Neural progenitor cell (in vitro differentiated cells): ENCODE measurements at regions not wholly inside any gene's neighbourhood (a gene's known extent, or its start where the extent isn't known, plus 50 kb on each side); places are given as distances from the start of the nearest gene placed in this dataset.

Source experiments
- EZH2 ChIP-seq: fragments of 200-600 bp; sonication (generic); IDR thresholded peaks from 2 replicates; pipeline ENCODE4 v1.6.1; 2017; ENCODE audit warnings: antibody characterized with exemption, mild to moderate bottlenecking, moderate library complexity
- EZH2phosphoT487 ChIP-seq: fragments of 200-600 bp; sonication (generic); IDR thresholded peaks from 2 replicates; pipeline ENCODE4 v1.6.1; 2017; ENCODE audit warnings: antibody characterized with exemption
- TF ChIP-seq, protein P1 (sequence below): fragments of 200-600 bp; sonication (generic); IDR thresholded peaks from 2 replicates; pipeline ENCODE4 v1.5.1; 2017; ENCODE audit warnings: antibody characterized with exemption, mild to moderate bottlenecking

- no peak for TF ChIP-seq EZH2
- no peak for TF ChIP-seq EZH2phosphoT487
- TF ChIP-seq, protein P1, sequence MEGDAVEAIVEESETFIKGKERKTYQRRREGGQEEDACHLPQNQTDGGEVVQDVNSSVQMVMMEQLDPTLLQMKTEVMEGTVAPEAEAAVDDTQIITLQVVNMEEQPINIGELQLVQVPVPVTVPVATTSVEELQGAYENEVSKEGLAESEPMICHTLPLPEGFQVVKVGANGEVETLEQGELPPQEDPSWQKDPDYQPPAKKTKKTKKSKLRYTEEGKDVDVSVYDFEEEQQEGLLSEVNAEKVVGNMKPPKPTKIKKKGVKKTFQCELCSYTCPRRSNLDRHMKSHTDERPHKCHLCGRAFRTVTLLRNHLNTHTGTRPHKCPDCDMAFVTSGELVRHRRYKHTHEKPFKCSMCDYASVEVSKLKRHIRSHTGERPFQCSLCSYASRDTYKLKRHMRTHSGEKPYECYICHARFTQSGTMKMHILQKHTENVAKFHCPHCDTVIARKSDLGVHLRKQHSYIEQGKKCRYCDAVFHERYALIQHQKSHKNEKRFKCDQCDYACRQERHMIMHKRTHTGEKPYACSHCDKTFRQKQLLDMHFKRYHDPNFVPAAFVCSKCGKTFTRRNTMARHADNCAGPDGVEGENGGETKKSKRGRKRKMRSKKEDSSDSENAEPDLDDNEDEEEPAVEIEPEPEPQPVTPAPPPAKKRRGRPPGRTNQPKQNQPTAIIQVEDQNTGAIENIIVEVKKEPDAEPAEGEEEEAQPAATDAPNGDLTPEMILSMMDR, result no peak
These were observed 334.5 kb downstream of the ADAM29 start for GRCh38 chr4:175252642-175253041.
